GM18519 (cell line): ENCODE measurements at regions not wholly inside any gene's neighbourhood (a gene's known extent, or its start where the extent isn't known, plus 50 kb on each side); places are given as distances from the start of the nearest gene placed in this dataset.

Experiments used
- ATAC-seq: cut with Tn5 transposase; IDR thresholded peaks from one replicate; pipeline ENCODE4 v1.9.1; 2021; ENCODE audit warnings: mild to moderate bottlenecking, moderate library complexity; ENCODE audit not compliant: unreplicated experiment, low FRiP score

- ATAC-seq = no peak
Measured at GRCh38 chr12:97005174-97005573, 98.1 kb downstream of the NEDD1 start.

GRCh38 chr12:97005646-97006045, 98.6 kb downstream of the NEDD1 start:
- no peak for ATAC-seq

- no peak for ATAC-seq
Measured at GRCh38 chr12:97006585-97006984, 99.5 kb downstream of the NEDD1 start.

- no peak for ATAC-seq
Measured at GRCh38 chr12:97016163-97016562, 109.1 kb downstream of the NEDD1 start.

GRCh38 chr12:97017213-97017612, 110.2 kb downstream of the NEDD1 start:
- ATAC-seq = peak; percentile 80

- ATAC-seq = no peak
Measured at GRCh38 chr12:97022536-97023230, 115.6 kb downstream of the NEDD1 start.

- no peak for ATAC-seq
Measured at GRCh38 chr12:97024393-97024792, 117.3 kb downstream of the NEDD1 start.

GRCh38 chr12:97026901-97027300, 119.8 kb downstream of the NEDD1 start:
- ATAC-seq = no peak

GRCh38 chr12:97027482-97027881, 120.4 kb downstream of the NEDD1 start:
- no peak for ATAC-seq

- no peak for ATAC-seq
Measured at GRCh38 chr12:97038131-97038530, 131.1 kb downstream of the NEDD1 start.

GRCh38 chr12:97038834-97039233, 131.8 kb downstream of the NEDD1 start:
- ATAC-seq = no peak

- no peak for ATAC-seq
Measured at GRCh38 chr12:97046901-97047300, 139.8 kb downstream of the NEDD1 start.

GRCh38 chr12:97047361-97047760, 140.3 kb downstream of the NEDD1 start:
- ATAC-seq = no peak

GRCh38 chr12:97048421-97049035, 141.5 kb downstream of the NEDD1 start:
- ATAC-seq = peak; percentile 45

- no peak for ATAC-seq
Measured at GRCh38 chr12:97050509-97050908, 143.5 kb downstream of the NEDD1 start.

GRCh38 chr12:97051341-97051740, 144.3 kb downstream of the NEDD1 start:
- ATAC-seq = no peak

- no peak for ATAC-seq
Measured at GRCh38 chr12:97061171-97061570, 154.1 kb downstream of the NEDD1 start.

- ATAC-seq = no peak
Measured at GRCh38 chr12:97063292-97063935, 156.4 kb downstream of the NEDD1 start.

GRCh38 chr12:97075161-97075933, 168.3 kb downstream of the NEDD1 start:
- ATAC-seq = no peak

GRCh38 chr12:97075934-97076630, 169.0 kb downstream of the NEDD1 start:
- no peak for ATAC-seq
